Activated T-cell treated with anti-CD3 and anti-CD28 coated beads, Interleukin-2, amount 50 U/mL, for 72 hours (primary cell): ENCODE measurements at regions not wholly inside any gene's neighbourhood (a gene's known extent, or its start where the extent isn't known, plus 50 kb on each side); places are given as distances from the start of the nearest gene placed in this dataset.
"Not testable (repeated sequence)": the region's sequence is repeated elsewhere in the genome, so short reads cannot be mapped to it uniquely, and the experiment has no call there.

ENCODE experiments used
- ATAC-seq, 2 donors: fragments of 150-1000 bp; cut with Tn5 transposase; replicated peaks in 1 of 2; 2 replicates each; pipeline ENCODE4 v1.10.0; 2021; ENCODE audit warnings: moderate library complexity in 2 of 2, mild to moderate bottlenecking in 1 of 2
- DNase-seq, 2 donors: peaks; one replicate each; pipeline ENCODE4 v3.0.0; 2021 to 2022; ENCODE audit warnings: mixed read lengths in 1 of 2
- H3K27ac Mint-ChIP-seq: one replicate; pipeline ENCODE4 v1.8.0; 2022; ENCODE audit warnings: mild to moderate bottlenecking, moderate library complexity, mixed read lengths
- H3K27me3 Mint-ChIP-seq: one replicate; pipeline ENCODE4 v1.8.0; 2022; ENCODE audit warnings: low read depth, mixed read lengths
- H3K36me3 Mint-ChIP-seq, 2 donors: one replicate each; pipeline ENCODE4 v1.8.0; 2022; ENCODE audit warnings: mixed read lengths in 2 of 2, mild to moderate bottlenecking in 1 of 2; ENCODE audit not compliant: insufficient read depth in 2 of 2
- H3K4me1 Mint-ChIP-seq: one replicate; pipeline ENCODE4 v1.8.0; 2022; ENCODE audit warnings: low read depth, mixed read lengths
- H3K4me3 Mint-ChIP-seq, 2 donors: one replicate each; pipeline ENCODE4 v1.8.0; 2022; ENCODE audit warnings: mild to moderate bottlenecking in 2 of 2, mixed read lengths in 2 of 2, moderate library complexity in 2 of 2
- H3K9me3 Mint-ChIP-seq, 2 donors: one replicate each; pipeline ENCODE4 v1.8.0; 2022; ENCODE audit warnings: mixed read lengths in 2 of 2

GRCh38 chr20:41686961-41687360, 68.8 kb upstream of the CHD6 start:
- Mint-ChIP-seq H3K27me3 (peaks cover 5% of the 10 kb centered on the region), H3K27ac (no peak overlapping the region), H3K4me1 (peaks cover under 1% of the 10 kb centered on the region), H3K4me3 (no peak overlapping the region), H3K9me3 (no peaks in the 10 kb centered on the region), H3K36me3 (no peaks in the 10 kb centered on the region)
- ATAC-seq (no peak), DNase-seq (no peak)

GRCh38 chr20:41685145-41685544, 67.0 kb upstream of the CHD6 start:
- H3K4me3 Mint-ChIP-seq, H3K27ac Mint-ChIP-seq, H3K36me3 Mint-ChIP-seq, H3K27me3 Mint-ChIP-seq, ATAC-seq, H3K9me3 Mint-ChIP-seq, DNase-seq, H3K4me1 Mint-ChIP-seq: not testable (repeated sequence)

DNA sequence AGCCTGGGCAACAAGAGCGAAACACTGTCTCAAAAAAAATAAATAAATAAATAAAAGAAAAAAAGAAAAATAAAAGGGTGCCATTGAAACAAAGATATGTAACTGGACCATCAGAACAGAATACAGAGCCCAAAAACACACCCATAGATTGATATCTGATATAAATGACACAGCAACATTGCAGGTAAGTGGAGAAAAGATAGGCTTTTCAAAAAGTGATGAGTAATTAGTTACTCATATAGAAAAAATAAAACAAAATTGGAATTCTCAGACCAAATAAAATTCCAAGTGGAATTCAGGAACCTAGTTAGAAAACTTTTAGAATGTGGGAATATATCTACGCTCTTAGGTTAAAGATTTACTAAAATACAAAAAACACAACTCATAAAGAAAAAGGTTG, 60.6 kb upstream of the CHD6 start:
- H3K27me3 Mint-ChIP-seq = no peaks in the 10 kb centered on the region
- H3K4me3 Mint-ChIP-seq = no peak overlapping the region
- H3K4me1 Mint-ChIP-seq = no peaks in the 10 kb centered on the region
- no peaks in the 10 kb centered on the region for H3K36me3 Mint-ChIP-seq
- DNase-seq (no peak), ATAC-seq (no peak)
- no peaks in the 10 kb centered on the region for H3K9me3 Mint-ChIP-seq
- H3K27ac Mint-ChIP-seq = no peak overlapping the region

- DNase-seq = no peak
- no peaks in the 10 kb centered on the region for H3K36me3 Mint-ChIP-seq
- no peaks in the 10 kb centered on the region for H3K9me3 Mint-ChIP-seq
- no peak overlapping the region for H3K27ac Mint-ChIP-seq
- no peak for ATAC-seq
- H3K4me3 Mint-ChIP-seq = no peak overlapping the region
- peaks cover 35% of the 10 kb centered on the region for H3K27me3 Mint-ChIP-seq
- H3K4me1 Mint-ChIP-seq = no peaks in the 10 kb centered on the region
These were observed 54.1 kb upstream of the CHD6 start for GRCh38 chr20:41672282-41672681.

- H3K27me3 Mint-ChIP-seq = peaks cover 35% of the 10 kb centered on the region
- no peak for ATAC-seq
- H3K36me3 Mint-ChIP-seq = no peaks in the 10 kb centered on the region
- H3K27ac Mint-ChIP-seq = no peak overlapping the region
- no peak for DNase-seq
- no peaks in the 10 kb centered on the region for H3K4me1 Mint-ChIP-seq
- H3K4me3 Mint-ChIP-seq = no peak overlapping the region
- no peaks in the 10 kb centered on the region for H3K9me3 Mint-ChIP-seq
These were observed 53.0 kb upstream of the CHD6 start for GRCh38 chr20:41671143-41671542.

- DNase-seq (no peak), ATAC-seq (no peak)
- H3K27me3 Mint-ChIP-seq = peaks cover 35% of the 10 kb centered on the region
- no peaks in the 10 kb centered on the region for H3K9me3 Mint-ChIP-seq
- no peak overlapping the region for H3K4me3 Mint-ChIP-seq
- H3K36me3 Mint-ChIP-seq = no peaks in the 10 kb centered on the region
- H3K27ac Mint-ChIP-seq = no peak overlapping the region
- H3K4me1 Mint-ChIP-seq = no peaks in the 10 kb centered on the region
These were observed 52.5 kb upstream of the CHD6 start for GRCh38 chr20:41670631-41671030.

GRCh38 chr20:41669708-41670263, 51.6 kb upstream of the CHD6 start:
- ATAC-seq = no peak
- no peak for DNase-seq
- Mint-ChIP-seq H3K4me3 (no peak overlapping the region), H3K27ac (no peak overlapping the region), H3K36me3 (no peaks in the 10 kb centered on the region), H3K4me1 (no peaks in the 10 kb centered on the region), H3K27me3 (peaks cover 35% of the 10 kb centered on the region), H3K9me3 (no peaks in the 10 kb centered on the region)

GRCh38 chr20:41668057-41668749, 50.0 kb upstream of the CHD6 start:
- no peaks in the 10 kb centered on the region for H3K36me3 Mint-ChIP-seq
- no peak for DNase-seq
- H3K4me1 Mint-ChIP-seq = no peaks in the 10 kb centered on the region
- no peak for ATAC-seq
- H3K27me3 Mint-ChIP-seq = peaks cover 35% of the 10 kb centered on the region
- H3K4me3 Mint-ChIP-seq = no peak overlapping the region
- H3K9me3 Mint-ChIP-seq = no peaks in the 10 kb centered on the region
- H3K27ac Mint-ChIP-seq = no peak overlapping the region
